CD8-positive, alpha-beta memory T cell (primary cell): ENCODE measurements at regions not wholly inside any gene's neighbourhood (a gene's known extent, or its start where the extent isn't known, plus 50 kb on each side); places are given as distances from the start of the nearest gene placed in this dataset.
"Not testable (repeated sequence)": the region's sequence is repeated elsewhere in the genome, so short reads cannot be mapped to it uniquely, and the experiment has no call there.

ENCODE experiments used
- CTCF ChIA-PET: fragments of 350-600 bp; sonication (Branson Sonifier 250); formaldehyde crosslinking; loops from one replicate; lab custom pipeline; 2021; ENCODE audit warnings: antibody characterized with exemption; lab: Charles Lee
- POLR2A ChIA-PET: fragments of 350-600 bp; sonication (Branson Sonifier 250); formaldehyde crosslinking; loops from one replicate; lab custom pipeline; 2021; ENCODE audit warnings: antibody characterized with exemption; lab: Charles Lee
- DNase-seq, 5 donors: peaks; one replicate each; pipeline versions ENCODE4 v3.0.0 to v3.0.0-alpha.2; 2020 to 2022; ENCODE audit warnings: mixed read lengths in 1 of 5
- H3K27ac ChIP-seq: one replicate; pipeline ENCODE4 v1.7.0; 2013; ENCODE audit warnings: low read depth, mild to moderate bottlenecking, low read length, moderate library complexity
- H3K27me3 ChIP-seq: 2 replicates; pipeline ENCODE4 v1.7.0; 2013; ENCODE audit warnings: low read length, mild to moderate bottlenecking; ENCODE audit not compliant: insufficient read depth, poor library complexity, severe bottlenecking
- H3K36me3 ChIP-seq: 2 replicates; pipeline ENCODE4 v1.7.0; 2013; ENCODE audit warnings: mild to moderate bottlenecking, low read length, moderate library complexity; ENCODE audit not compliant: insufficient read depth
- H3K4me1 ChIP-seq: 2 replicates; pipeline ENCODE4 v1.7.0; 2013; ENCODE audit warnings: mild to moderate bottlenecking, low read length, moderate library complexity; ENCODE audit not compliant: insufficient read depth
- H3K4me3 ChIP-seq: 2 replicates; pipeline ENCODE4 v1.7.0; 2013; ENCODE audit warnings: mild to moderate bottlenecking, low read length
- H3K9me3 ChIP-seq: 2 replicates; pipeline ENCODE4 v1.7.0; 2013; ENCODE audit warnings: mild to moderate bottlenecking, low read length
- H3K27ac Mint-ChIP-seq, 8 donors: one replicate each; pipeline ENCODE4 v1.8.0; 2020 to 2021; ENCODE audit warnings: mixed read lengths in 8 of 8, mild to moderate bottlenecking in 6 of 8, inconsistent platforms in 3 of 8, moderate library complexity in 3 of 8
- H3K27me3 Mint-ChIP-seq, 2 donors: one replicate each; pipeline ENCODE4 v1.8.0; 2020 to 2021; ENCODE audit warnings: mixed read lengths in 2 of 2, mild to moderate bottlenecking in 1 of 2, moderate library complexity in 1 of 2
- H3K36me3 Mint-ChIP-seq, 3 donors: one replicate each; pipeline ENCODE4 v1.8.0; 2020 to 2021; ENCODE audit warnings: mixed read lengths in 3 of 3, inconsistent platforms in 1 of 3, mild to moderate bottlenecking in 1 of 3
- H3K4me1 Mint-ChIP-seq, 3 donors: one replicate each; pipeline ENCODE4 v1.8.0; 2020 to 2021; ENCODE audit warnings: mixed read lengths in 3 of 3, inconsistent platforms in 1 of 3, mild to moderate bottlenecking in 1 of 3
- H3K4me3 Mint-ChIP-seq, 7 donors: one replicate each; pipeline ENCODE4 v1.8.0; 2020 to 2021; ENCODE audit warnings: mixed read lengths in 7 of 7, mild to moderate bottlenecking in 6 of 7, moderate library complexity in 4 of 7, inconsistent platforms in 2 of 7
- H3K9me3 Mint-ChIP-seq, 5 donors: one replicate each; pipeline ENCODE4 v1.8.0; 2020 to 2022; ENCODE audit warnings: mixed read lengths in 5 of 5, mild to moderate bottlenecking in 3 of 5, moderate library complexity in 2 of 5, inconsistent platforms in 1 of 5

DNA sequence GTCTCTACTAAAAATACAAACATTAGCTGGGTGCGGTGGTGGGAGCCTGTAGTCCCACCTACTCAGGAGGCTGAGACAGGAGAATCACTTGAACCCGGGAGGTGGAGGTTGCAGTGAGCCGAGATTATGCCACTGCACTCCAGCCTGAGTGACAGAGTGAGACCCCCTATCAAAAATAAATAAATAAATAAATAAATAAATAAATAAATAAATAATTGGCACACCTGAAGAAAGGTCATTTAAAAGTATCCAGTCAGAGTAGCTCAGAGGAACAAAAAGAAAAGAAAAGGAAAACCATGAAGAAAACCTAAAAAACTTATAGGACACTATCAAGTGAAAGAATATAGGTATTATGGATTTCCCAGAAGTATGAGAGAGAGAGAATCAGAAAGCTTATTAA, 330.1 kb upstream of the AR start:
- H3K36me3 ChIP-seq, H3K9me3 Mint-ChIP-seq, H3K4me3 ChIP-seq, H3K27ac Mint-ChIP-seq, H3K9me3 ChIP-seq, POLR2A ChIA-PET, H3K4me3 Mint-ChIP-seq, H3K4me1 Mint-ChIP-seq, H3K27ac ChIP-seq, H3K4me1 ChIP-seq, H3K36me3 Mint-ChIP-seq, CTCF ChIA-PET, H3K27me3 ChIP-seq, H3K27me3 Mint-ChIP-seq, DNase-seq: not testable (repeated sequence)

- H3K4me3 Mint-ChIP-seq: no peak overlapping the region
- no peaks in the 10 kb centered on the region for H3K36me3 Mint-ChIP-seq
- H3K27ac ChIP-seq: no peak overlapping the region
- H3K4me1 Mint-ChIP-seq: no peaks in the 10 kb centered on the region
- H3K4me1 ChIP-seq: no peaks in the 10 kb centered on the region
- H3K27me3 Mint-ChIP-seq: peaks cover 0 to 9% of the 10 kb centered on the region in 2 donors
- H3K27me3 ChIP-seq: no peaks in the 10 kb centered on the region
- H3K4me3 ChIP-seq: no peak overlapping the region
- ChIA-PET CTCF (no interaction called here), POLR2A (no interaction called here)
- no peak for DNase-seq
- H3K27ac Mint-ChIP-seq: no peak overlapping the region
- peaks cover 0 to 2% (median 0%) of the 10 kb centered on the region in 5 donors for H3K9me3 Mint-ChIP-seq
- no peaks in the 10 kb centered on the region for H3K9me3 ChIP-seq
- no peaks in the 10 kb centered on the region for H3K36me3 ChIP-seq
Measured at GRCh38 chrX:67207912-67208311, 335.9 kb upstream of the AR start.

- H3K36me3 Mint-ChIP-seq: no peaks in the 10 kb centered on the region
- no peaks in the 10 kb centered on the region for H3K9me3 ChIP-seq
- peaks cover 0 to 4% (median 0%) of the 10 kb centered on the region in 5 donors for H3K9me3 Mint-ChIP-seq
- POLR2A ChIA-PET: no interaction called here
- no peaks in the 10 kb centered on the region for H3K4me1 ChIP-seq
- H3K4me1 Mint-ChIP-seq: no peaks in the 10 kb centered on the region
- H3K4me3 ChIP-seq: no peak overlapping the region
- peaks cover 0 to 7% of the 10 kb centered on the region in 2 donors for H3K27me3 Mint-ChIP-seq
- H3K27me3 ChIP-seq: no peaks in the 10 kb centered on the region
- CTCF ChIA-PET: no interaction called here
- no peak overlapping the region for H3K27ac ChIP-seq
- no peaks in the 10 kb centered on the region for H3K36me3 ChIP-seq
- H3K4me3 Mint-ChIP-seq: no peak overlapping the region
- DNase-seq: no peak
- H3K27ac Mint-ChIP-seq: no peak overlapping the region
Measured at GRCh38 chrX:67159437-67159836, 384.4 kb upstream of the AR start.

GRCh38 chrX:67114635-67115034, 429.2 kb upstream of the AR start:
- Histone ChIP-seq H3K4me3 (no peak overlapping the region), H3K27ac (no peak overlapping the region), H3K27me3 (no peaks in the 10 kb centered on the region), H3K36me3 (no peaks in the 10 kb centered on the region), H3K9me3 (no peaks in the 10 kb centered on the region), H3K4me1 (no peaks in the 10 kb centered on the region)
- H3K27ac Mint-ChIP-seq: no peak overlapping the region
- ChIA-PET CTCF (no interaction called here), POLR2A (no interaction called here)
- no peak for DNase-seq
- no peaks in the 10 kb centered on the region for H3K4me1 Mint-ChIP-seq
- peaks cover 0 to 1% of the 10 kb centered on the region in 2 donors for H3K27me3 Mint-ChIP-seq
- H3K4me3 Mint-ChIP-seq: no peak overlapping the region
- H3K36me3 Mint-ChIP-seq: no peaks in the 10 kb centered on the region
- no peaks in the 10 kb centered on the region for H3K9me3 Mint-ChIP-seq

DNA sequence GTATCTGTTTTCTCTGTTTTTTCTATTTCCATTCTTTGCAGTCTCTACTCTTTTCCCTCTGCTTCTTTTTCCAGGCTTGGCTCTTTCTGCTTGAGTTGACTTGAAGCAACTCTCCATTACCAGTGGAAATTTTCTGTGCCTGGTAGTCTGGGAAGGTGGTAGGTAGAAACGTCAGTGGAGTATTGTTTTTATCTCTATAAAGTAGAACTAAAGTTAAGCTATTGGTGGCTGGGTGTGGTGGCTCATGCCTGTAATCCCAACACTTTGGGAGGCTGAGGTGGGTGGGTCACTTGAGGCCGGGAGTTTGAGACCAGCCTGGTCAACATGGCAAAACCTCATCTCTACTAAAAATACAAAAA, 438.1 kb upstream of the AR start:
- Histone ChIP-seq H3K27ac (no peak overlapping the region), H3K4me1 (no peaks in the 10 kb centered on the region), H3K9me3 (no peaks in the 10 kb centered on the region), H3K27me3 (no peaks in the 10 kb centered on the region), H3K36me3 (no peaks in the 10 kb centered on the region), H3K4me3 (no peak overlapping the region)
- POLR2A ChIA-PET: no interaction called here
- CTCF ChIA-PET: no interaction called here
- H3K27me3 Mint-ChIP-seq: peaks cover 0 to 8% of the 10 kb centered on the region in 2 donors
- H3K27ac Mint-ChIP-seq: no peak overlapping the region
- H3K4me1 Mint-ChIP-seq: no peaks in the 10 kb centered on the region
- no peaks in the 10 kb centered on the region for H3K36me3 Mint-ChIP-seq
- DNase-seq: no peak
- peaks cover 0 to 5% (median 0%) of the 10 kb centered on the region in 5 donors for H3K9me3 Mint-ChIP-seq
- no peak overlapping the region for H3K4me3 Mint-ChIP-seq

GRCh38 chrX:67104982-67105757, 438.7 kb upstream of the AR start:
- no peaks in the 10 kb centered on the region for H3K9me3 ChIP-seq
- CTCF ChIA-PET: no interaction called here
- Mint-ChIP-seq H3K9me3 (peaks cover 0 to 5% (median 0%) of the 10 kb centered on the region in 5 donors), H3K27ac (no peak overlapping the region), H3K4me3 (no peak overlapping the region), H3K4me1 (no peaks in the 10 kb centered on the region), H3K27me3 (peaks cover 0 to 8% of the 10 kb centered on the region in 2 donors), H3K36me3 (no peaks in the 10 kb centered on the region)
- H3K4me1 ChIP-seq: no peaks in the 10 kb centered on the region
- POLR2A ChIA-PET: no interaction called here
- H3K36me3 ChIP-seq: no peaks in the 10 kb centered on the region
- H3K27me3 ChIP-seq: no peaks in the 10 kb centered on the region
- DNase-seq: no peak
- no peak overlapping the region for H3K27ac ChIP-seq
- H3K4me3 ChIP-seq: no peak overlapping the region

DNA sequence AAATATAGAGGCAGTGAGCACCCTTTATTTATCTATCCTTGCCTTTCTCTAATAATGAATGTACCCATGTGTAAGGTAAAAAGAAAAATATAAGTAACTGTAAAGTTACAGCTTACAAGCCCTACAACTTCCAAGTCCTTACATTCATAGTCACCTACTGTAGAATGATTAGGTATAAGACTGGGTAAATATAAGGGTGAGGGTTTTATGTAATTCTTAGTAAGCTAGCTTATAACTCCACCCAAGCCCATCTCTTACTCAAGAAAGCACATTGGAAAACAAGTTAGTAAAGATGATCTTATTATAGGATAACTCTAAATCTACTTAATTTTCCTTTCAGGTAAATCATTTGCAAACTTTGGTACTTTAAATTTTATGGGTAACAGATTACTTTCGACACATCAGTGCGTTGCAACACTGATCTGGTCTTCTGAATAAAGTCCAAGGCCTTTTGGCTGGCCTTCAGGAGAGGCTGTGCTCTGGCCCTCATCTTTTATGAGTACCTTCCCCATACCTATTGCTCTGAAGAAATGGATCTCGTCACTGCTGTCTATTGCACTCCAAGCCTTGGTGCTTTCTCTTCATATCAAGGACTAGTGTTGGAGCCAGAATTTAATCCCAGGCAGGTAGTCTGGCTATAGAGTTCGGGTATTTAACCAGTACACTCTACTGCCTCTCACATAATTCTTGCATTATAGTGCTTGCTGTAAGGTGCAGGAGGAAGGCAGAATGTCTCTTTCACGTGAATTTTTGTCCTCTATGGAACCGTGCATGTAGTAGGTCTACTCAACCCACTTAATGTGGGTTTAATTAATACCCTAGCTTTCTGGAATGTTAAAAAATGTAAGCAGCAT, 443.6 kb upstream of the AR start:
- ChIA-PET POLR2A (no interaction called here), CTCF (no interaction called here)
- no peaks in the 10 kb centered on the region for H3K9me3 Mint-ChIP-seq
- H3K4me3 Mint-ChIP-seq: no peak overlapping the region
- H3K36me3 Mint-ChIP-seq: no peaks in the 10 kb centered on the region
- no peaks in the 10 kb centered on the region for H3K4me1 Mint-ChIP-seq
- Histone ChIP-seq H3K4me1 (no peaks in the 10 kb centered on the region), H3K36me3 (no peaks in the 10 kb centered on the region), H3K9me3 (no peaks in the 10 kb centered on the region), H3K27me3 (no peaks in the 10 kb centered on the region), H3K27ac (no peak overlapping the region), H3K4me3 (no peak overlapping the region)
- DNase-seq: no peak
- H3K27me3 Mint-ChIP-seq: peaks cover 0 to 2% of the 10 kb centered on the region in 2 donors
- H3K27ac Mint-ChIP-seq: no peak overlapping the region

- Histone ChIP-seq H3K9me3 (no peaks in the 10 kb centered on the region), H3K36me3 (no peaks in the 10 kb centered on the region), H3K4me3 (no peak overlapping the region), H3K27ac (no peak overlapping the region), H3K4me1 (no peaks in the 10 kb centered on the region), H3K27me3 (no peaks in the 10 kb centered on the region)
- POLR2A ChIA-PET: no interaction called here
- no peaks in the 10 kb centered on the region for H3K9me3 Mint-ChIP-seq
- CTCF ChIA-PET: no interaction called here
- H3K27ac Mint-ChIP-seq: no peak overlapping the region
- H3K27me3 Mint-ChIP-seq: no peaks in the 10 kb centered on the region
- no peak overlapping the region for H3K4me3 Mint-ChIP-seq
- DNase-seq: no peak
- no peaks in the 10 kb centered on the region for H3K4me1 Mint-ChIP-seq
- no peaks in the 10 kb centered on the region for H3K36me3 Mint-ChIP-seq
Measured at GRCh38 chrX:67094061-67094460, 449.8 kb upstream of the AR start.
